BLaER1 (cell line): ENCODE measurements at regions not wholly inside any gene's neighbourhood (a gene's known extent, or its start where the extent isn't known, plus 50 kb on each side); places are given as distances from the start of the nearest gene placed in this dataset.

ENCODE experiments used
- H3K27ac ChIP-seq: shearing (Covaris generic); formaldehyde crosslinking; 2 replicates; pipeline ENCODE4 v1.8.1; 2022
- H3K27me3 ChIP-seq: shearing (Covaris generic); formaldehyde crosslinking; 2 replicates; pipeline ENCODE4 v1.8.1; 2022
- H3K36me3 ChIP-seq: shearing (Covaris generic); formaldehyde crosslinking; 2 replicates; pipeline ENCODE4 v1.8.1; 2022
- H3K4me1 ChIP-seq: shearing (Covaris generic); formaldehyde crosslinking; 2 replicates; pipeline ENCODE4 v1.8.1; 2022
- H3K4me2 ChIP-seq: shearing (Covaris generic); formaldehyde crosslinking; 2 replicates; pipeline ENCODE4 v1.8.1; 2022
- H3K4me3 ChIP-seq: shearing (Covaris generic); formaldehyde crosslinking; 2 replicates; pipeline ENCODE4 v1.8.1; 2022
- H3K9ac ChIP-seq: shearing (Covaris generic); formaldehyde crosslinking; 2 replicates; pipeline ENCODE4 v1.8.1; 2022
- H3K9me3 ChIP-seq: shearing (Covaris generic); formaldehyde crosslinking; 2 replicates; pipeline ENCODE4 v1.8.1; 2022
- H4K20me1 ChIP-seq: shearing (Covaris generic); formaldehyde crosslinking; 2 replicates; pipeline ENCODE4 v1.8.1; 2022
- Cebpa-rat ChIP-seq: shearing (Covaris generic); IDR thresholded peaks from 2 replicates; pipeline ENCODE4 v1.8.1; 2022

GRCh38 chr1:193656841-193657240 is 470.4 kb upstream of the B3GALT2 start:
- H3K4me2 ChIP-seq, result no peak overlapping the region
- H3K27me3 ChIP-seq, result no peaks in the 10 kb centered on the region
- H3K4me3 ChIP-seq, result no peak overlapping the region
- H3K36me3 ChIP-seq, result no peaks in the 10 kb centered on the region
- H3K4me1 ChIP-seq, result no peaks in the 10 kb centered on the region
- no peaks in the 10 kb centered on the region for H4K20me1 ChIP-seq
- H3K9ac ChIP-seq, result no peak overlapping the region
- no peak for TF ChIP-seq Cebpa-rat
- H3K9me3 ChIP-seq, result no peaks in the 10 kb centered on the region
- no peak overlapping the region for H3K27ac ChIP-seq

- no peak for TF ChIP-seq Cebpa-rat
- Histone ChIP-seq H4K20me1 (no peaks in the 10 kb centered on the region), H3K9me3 (no peaks in the 10 kb centered on the region), H3K36me3 (no peaks in the 10 kb centered on the region), H3K4me1 (no peaks in the 10 kb centered on the region), H3K4me3 (no peak overlapping the region), H3K9ac (no peak overlapping the region), H3K27ac (no peak overlapping the region), H3K27me3 (no peaks in the 10 kb centered on the region), H3K4me2 (no peak overlapping the region)
Observed at GRCh38 chr1:193654951-193655735, 468.7 kb upstream of the B3GALT2 start.

- no peaks in the 10 kb centered on the region for H3K36me3 ChIP-seq
- no peak overlapping the region for H3K27ac ChIP-seq
- H3K4me1 ChIP-seq, result no peaks in the 10 kb centered on the region
- H3K4me3 ChIP-seq, result no peak overlapping the region
- no peak overlapping the region for H3K4me2 ChIP-seq
- H3K9ac ChIP-seq, result no peak overlapping the region
- H4K20me1 ChIP-seq, result no peaks in the 10 kb centered on the region
- no peaks in the 10 kb centered on the region for H3K27me3 ChIP-seq
- no peak; the same call in 1 of the 2 replicates for TF ChIP-seq Cebpa-rat
- no peaks in the 10 kb centered on the region for H3K9me3 ChIP-seq
Observed at GRCh38 chr1:193649587-193649986, 463.2 kb upstream of the B3GALT2 start.

DNA sequence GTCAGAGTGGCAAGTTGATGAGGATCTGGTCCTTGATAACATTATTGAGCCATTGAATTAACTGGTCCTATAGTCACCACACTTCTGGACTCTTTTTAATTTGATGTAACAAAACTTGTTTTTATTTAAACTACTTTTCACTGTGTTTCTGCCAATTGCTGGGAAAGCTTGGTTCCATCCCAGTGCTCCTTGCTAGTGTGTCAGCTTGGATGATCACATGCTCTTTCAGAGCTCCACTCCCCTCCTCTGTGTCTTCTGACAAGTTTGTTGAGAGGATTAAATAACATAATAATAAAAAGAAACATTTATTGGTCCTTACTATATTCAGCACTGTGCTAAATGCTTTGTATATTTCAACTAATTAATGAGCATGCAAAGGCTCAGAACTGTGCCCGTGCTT is 448.5 kb upstream of the B3GALT2 start:
- Histone ChIP-seq H3K4me2 (no peak overlapping the region), H3K27ac (no peak overlapping the region), H3K36me3 (no peaks in the 10 kb centered on the region), H3K4me3 (no peak overlapping the region), H3K4me1 (no peaks in the 10 kb centered on the region), H3K9me3 (no peaks in the 10 kb centered on the region), H3K9ac (no peak overlapping the region), H3K27me3 (no peaks in the 10 kb centered on the region), H4K20me1 (no peaks in the 10 kb centered on the region)
- TF ChIP-seq Cebpa-rat, result no peak

- H3K27ac ChIP-seq, result no peak overlapping the region
- no peaks in the 10 kb centered on the region for H3K27me3 ChIP-seq
- no peaks in the 10 kb centered on the region for H3K9me3 ChIP-seq
- no peak overlapping the region for H3K4me3 ChIP-seq
- no peaks in the 10 kb centered on the region for H3K36me3 ChIP-seq
- no peaks in the 10 kb centered on the region for H4K20me1 ChIP-seq
- H3K9ac ChIP-seq, result no peak overlapping the region
- no peak for TF ChIP-seq Cebpa-rat
- H3K4me1 ChIP-seq, result no peaks in the 10 kb centered on the region
- no peak overlapping the region for H3K4me2 ChIP-seq
Observed at GRCh38 chr1:193634470-193634869, 448.1 kb upstream of the B3GALT2 start.

- H3K27ac ChIP-seq, result no peak overlapping the region
- H3K4me1 ChIP-seq, result no peaks in the 10 kb centered on the region
- no peak overlapping the region for H3K4me3 ChIP-seq
- H3K9ac ChIP-seq, result no peak overlapping the region
- H3K4me2 ChIP-seq, result no peak overlapping the region
- H3K9me3 ChIP-seq, result no peaks in the 10 kb centered on the region
- no peaks in the 10 kb centered on the region for H3K27me3 ChIP-seq
- no peaks in the 10 kb centered on the region for H3K36me3 ChIP-seq
- no peak for TF ChIP-seq Cebpa-rat
- H4K20me1 ChIP-seq, result no peaks in the 10 kb centered on the region
Observed at GRCh38 chr1:193633991-193634390, 447.6 kb upstream of the B3GALT2 start.

- no peaks in the 10 kb centered on the region for H4K20me1 ChIP-seq
- no peaks in the 10 kb centered on the region for H3K4me1 ChIP-seq
- no peak overlapping the region for H3K27ac ChIP-seq
- H3K4me3 ChIP-seq, result no peak overlapping the region
- no peak overlapping the region for H3K4me2 ChIP-seq
- H3K9ac ChIP-seq, result no peak overlapping the region
- no peaks in the 10 kb centered on the region for H3K36me3 ChIP-seq
- no peaks in the 10 kb centered on the region for H3K9me3 ChIP-seq
- H3K27me3 ChIP-seq, result no peaks in the 10 kb centered on the region
- TF ChIP-seq Cebpa-rat, result no peak
Observed at GRCh38 chr1:193633093-193633492, 446.7 kb upstream of the B3GALT2 start.

DNA sequence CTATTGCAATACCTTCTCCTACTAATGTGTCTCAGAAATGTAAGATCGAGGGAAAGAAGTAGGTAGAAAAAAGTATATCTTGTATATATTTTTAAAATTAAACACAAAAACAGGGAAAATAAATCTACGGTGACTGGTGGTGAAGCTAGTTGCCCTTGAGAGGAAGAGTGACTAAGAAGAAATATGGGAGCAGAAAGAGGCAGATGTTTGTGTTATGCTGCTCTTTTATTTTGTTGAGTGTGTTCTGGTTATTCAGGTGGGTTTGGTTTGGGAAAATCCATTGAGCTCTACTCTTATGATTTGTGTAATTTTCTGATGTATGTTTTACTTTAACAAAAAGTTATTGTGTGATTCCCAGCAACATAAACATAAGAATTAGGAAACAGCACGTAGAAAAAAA is 444.9 kb upstream of the B3GALT2 start:
- Histone ChIP-seq H3K4me1 (no peaks in the 10 kb centered on the region), H3K36me3 (no peaks in the 10 kb centered on the region), H3K27ac (no peak overlapping the region), H3K9me3 (no peaks in the 10 kb centered on the region), H3K9ac (no peak overlapping the region), H4K20me1 (no peaks in the 10 kb centered on the region), H3K27me3 (no peaks in the 10 kb centered on the region), H3K4me3 (no peak overlapping the region), H3K4me2 (no peak overlapping the region)
- no peak for TF ChIP-seq Cebpa-rat

- TF ChIP-seq Cebpa-rat, result no peak
- Histone ChIP-seq H4K20me1 (no peaks in the 10 kb centered on the region), H3K9me3 (no peaks in the 10 kb centered on the region), H3K4me3 (no peak overlapping the region), H3K36me3 (no peaks in the 10 kb centered on the region), H3K4me2 (no peak overlapping the region), H3K27ac (no peak overlapping the region), H3K4me1 (no peaks in the 10 kb centered on the region), H3K27me3 (no peaks in the 10 kb centered on the region), H3K9ac (no peak overlapping the region)
Observed at GRCh38 chr1:193629875-193630274, 443.5 kb upstream of the B3GALT2 start.

DNA sequence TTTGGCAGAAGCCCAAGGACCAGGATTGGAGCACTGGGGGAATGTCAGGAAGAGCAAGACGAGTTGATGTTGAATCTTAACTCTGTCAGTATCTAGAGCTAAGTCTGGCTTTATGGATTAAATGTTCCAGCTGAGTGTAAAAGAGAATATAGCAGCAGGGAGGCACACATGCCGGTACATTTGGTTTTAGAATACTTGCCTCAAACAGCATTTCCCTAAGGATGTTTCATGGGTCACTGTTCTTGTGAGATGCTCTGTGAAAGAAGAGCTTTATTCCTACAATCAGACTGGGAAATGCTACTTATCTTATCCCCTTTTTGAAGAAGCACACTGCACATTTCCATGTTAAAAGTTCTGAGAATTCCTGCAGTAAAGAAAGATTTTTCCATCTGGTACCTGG is 440.3 kb upstream of the B3GALT2 start:
- Histone ChIP-seq H3K4me2 (no peak overlapping the region), H3K4me1 (no peaks in the 10 kb centered on the region), H3K36me3 (no peaks in the 10 kb centered on the region), H4K20me1 (no peaks in the 10 kb centered on the region), H3K27me3 (no peaks in the 10 kb centered on the region), H3K9ac (no peak overlapping the region), H3K9me3 (no peaks in the 10 kb centered on the region), H3K27ac (no peak overlapping the region), H3K4me3 (no peak overlapping the region)
- TF ChIP-seq Cebpa-rat, result no peak

GRCh38 chr1:193625255-193625654 is 438.8 kb upstream of the B3GALT2 start:
- Histone ChIP-seq H3K4me3 (no peak overlapping the region), H3K4me2 (no peak overlapping the region), H3K9ac (no peak overlapping the region), H3K36me3 (no peaks in the 10 kb centered on the region), H3K27me3 (no peaks in the 10 kb centered on the region), H3K4me1 (no peaks in the 10 kb centered on the region), H3K9me3 (no peaks in the 10 kb centered on the region), H3K27ac (no peak overlapping the region), H4K20me1 (no peaks in the 10 kb centered on the region)
- no peak for TF ChIP-seq Cebpa-rat
